ENCODE measurements at regions not wholly inside any gene's neighbourhood (a gene's known extent, or its start where the extent isn't known, plus 50 kb on each side); places are given as distances from the start of the nearest gene placed in this dataset.

DNA sequence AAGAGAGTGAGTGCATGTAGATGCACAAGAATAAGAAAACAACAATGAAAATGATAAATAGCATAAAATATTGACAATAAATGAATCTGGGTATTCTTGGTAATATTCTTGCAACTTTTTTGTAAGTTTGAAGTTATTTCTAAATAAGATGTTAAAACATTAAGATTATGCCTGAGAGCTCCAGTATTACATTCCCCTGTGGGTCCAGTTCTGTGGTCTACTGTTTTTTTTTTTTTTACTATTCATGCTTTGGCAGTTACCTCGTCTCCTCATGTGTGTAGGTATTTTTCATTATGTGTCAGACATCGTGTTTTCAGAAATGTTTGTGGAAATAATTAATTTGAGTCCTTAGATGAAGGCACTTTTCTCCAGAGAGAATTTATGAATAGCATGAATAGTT, 386.2 kb downstream of the AACS start:
- Histone ChIP-seq H3K4me1 (replicated peaks) (no peaks in the 10 kb centered on the region), H3K4me3 (no peak overlapping the region), H3K9me3 (no peaks in the 10 kb centered on the region), H3K27me3 (replicated peaks; ENCODE audit: insufficient read depth) (no peaks in the 10 kb centered on the region), H3K36me3 (no peaks in the 10 kb centered on the region), H3K27ac (no peak overlapping the region)
- 55% methylated on average over 2 of the region's 2 CpGs for WGBS
- intact Hi-C loops (cut with DNase I) = no loop called here
- TF ChIP-seq, protein P1, sequence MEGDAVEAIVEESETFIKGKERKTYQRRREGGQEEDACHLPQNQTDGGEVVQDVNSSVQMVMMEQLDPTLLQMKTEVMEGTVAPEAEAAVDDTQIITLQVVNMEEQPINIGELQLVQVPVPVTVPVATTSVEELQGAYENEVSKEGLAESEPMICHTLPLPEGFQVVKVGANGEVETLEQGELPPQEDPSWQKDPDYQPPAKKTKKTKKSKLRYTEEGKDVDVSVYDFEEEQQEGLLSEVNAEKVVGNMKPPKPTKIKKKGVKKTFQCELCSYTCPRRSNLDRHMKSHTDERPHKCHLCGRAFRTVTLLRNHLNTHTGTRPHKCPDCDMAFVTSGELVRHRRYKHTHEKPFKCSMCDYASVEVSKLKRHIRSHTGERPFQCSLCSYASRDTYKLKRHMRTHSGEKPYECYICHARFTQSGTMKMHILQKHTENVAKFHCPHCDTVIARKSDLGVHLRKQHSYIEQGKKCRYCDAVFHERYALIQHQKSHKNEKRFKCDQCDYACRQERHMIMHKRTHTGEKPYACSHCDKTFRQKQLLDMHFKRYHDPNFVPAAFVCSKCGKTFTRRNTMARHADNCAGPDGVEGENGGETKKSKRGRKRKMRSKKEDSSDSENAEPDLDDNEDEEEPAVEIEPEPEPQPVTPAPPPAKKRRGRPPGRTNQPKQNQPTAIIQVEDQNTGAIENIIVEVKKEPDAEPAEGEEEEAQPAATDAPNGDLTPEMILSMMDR (IDR thresholded peaks at IDR 0.05) = no peak
- no peak for TF ChIP-seq POLR2A (IDR thresholded peaks at IDR 0.05)
- TF ChIP-seq POLR2AphosphoS5 (IDR thresholded peaks at IDR 0.05) = no peak
- DNase-seq (ENCODE audit: low spot score) = no peak

DNA sequence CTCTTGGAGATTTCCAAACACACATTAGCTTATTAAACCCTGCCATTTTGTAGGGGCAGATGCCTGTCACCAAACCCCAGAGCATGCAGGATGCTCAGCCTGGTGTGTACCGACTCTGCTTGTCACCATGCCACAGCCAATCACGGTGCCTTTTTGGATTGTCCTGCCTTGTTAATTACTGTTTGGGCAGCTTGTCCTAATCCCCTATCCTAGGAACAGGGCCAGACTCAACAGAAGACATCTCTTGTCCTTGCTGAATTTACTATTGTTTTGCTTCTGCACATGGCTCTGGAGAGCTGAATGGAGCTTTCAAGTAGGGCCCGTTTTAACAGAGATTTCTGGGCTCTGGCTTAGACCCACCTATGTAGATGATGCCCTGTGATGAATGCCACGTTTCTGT, 388.5 kb downstream of the AACS start:
- Histone ChIP-seq H3K27me3 (replicated peaks; ENCODE audit: insufficient read depth) (no peaks in the 10 kb centered on the region), H3K9me3 (no peaks in the 10 kb centered on the region), H3K36me3 (no peaks in the 10 kb centered on the region), H3K27ac (no peak overlapping the region), H3K4me1 (replicated peaks) (no peaks in the 10 kb centered on the region), H3K4me3 (no peak overlapping the region)
- DNase-seq (ENCODE audit: low spot score) = no peak
- intact Hi-C loops (cut with DNase I) = no loop called here
- WGBS = 36% methylated on average over 4 of the region's 4 CpGs
- TF ChIP-seq POLR2A (IDR thresholded peaks at IDR 0.05) = no peak
- no peak for TF ChIP-seq POLR2AphosphoS5 (IDR thresholded peaks at IDR 0.05)
- TF ChIP-seq, protein P1 (IDR thresholded peaks at IDR 0.05) = no peak

DNA sequence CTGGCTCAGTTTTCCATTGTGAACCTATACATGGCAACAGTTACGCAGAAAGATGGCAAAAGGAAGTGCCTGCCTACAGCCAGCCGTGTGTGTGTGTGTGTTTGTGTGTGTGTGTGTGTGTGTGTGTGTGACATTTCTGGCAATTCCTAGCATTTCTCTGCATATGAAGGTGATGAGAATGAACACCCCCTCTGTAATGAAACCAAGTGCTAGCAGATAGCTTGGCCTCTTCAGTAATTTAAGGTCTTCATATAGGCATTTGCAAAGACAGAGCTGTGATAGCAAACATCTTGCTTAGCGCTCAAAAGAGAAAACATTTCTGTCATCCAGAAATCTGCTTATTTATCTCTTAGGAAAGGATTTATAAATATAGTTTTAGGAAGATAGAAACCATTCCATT, 389.1 kb downstream of the AACS start:
- intact Hi-C loops (cut with DNase I) = no loop called here
- Histone ChIP-seq H3K27ac (no peak overlapping the region), H3K4me1 (replicated peaks) (no peaks in the 10 kb centered on the region), H3K36me3 (no peaks in the 10 kb centered on the region), H3K27me3 (replicated peaks; ENCODE audit: insufficient read depth) (no peaks in the 10 kb centered on the region), H3K4me3 (no peak overlapping the region), H3K9me3 (no peaks in the 10 kb centered on the region)
- TF ChIP-seq, protein P1 (IDR thresholded peaks at IDR 0.05) = no peak
- no peak for TF ChIP-seq POLR2A (IDR thresholded peaks at IDR 0.05)
- TF ChIP-seq POLR2AphosphoS5 (IDR thresholded peaks at IDR 0.05) = no peak
- 74% methylated on average over 3 of the region's 3 CpGs for WGBS
- no peak for DNase-seq (ENCODE audit: low spot score)

DNA sequence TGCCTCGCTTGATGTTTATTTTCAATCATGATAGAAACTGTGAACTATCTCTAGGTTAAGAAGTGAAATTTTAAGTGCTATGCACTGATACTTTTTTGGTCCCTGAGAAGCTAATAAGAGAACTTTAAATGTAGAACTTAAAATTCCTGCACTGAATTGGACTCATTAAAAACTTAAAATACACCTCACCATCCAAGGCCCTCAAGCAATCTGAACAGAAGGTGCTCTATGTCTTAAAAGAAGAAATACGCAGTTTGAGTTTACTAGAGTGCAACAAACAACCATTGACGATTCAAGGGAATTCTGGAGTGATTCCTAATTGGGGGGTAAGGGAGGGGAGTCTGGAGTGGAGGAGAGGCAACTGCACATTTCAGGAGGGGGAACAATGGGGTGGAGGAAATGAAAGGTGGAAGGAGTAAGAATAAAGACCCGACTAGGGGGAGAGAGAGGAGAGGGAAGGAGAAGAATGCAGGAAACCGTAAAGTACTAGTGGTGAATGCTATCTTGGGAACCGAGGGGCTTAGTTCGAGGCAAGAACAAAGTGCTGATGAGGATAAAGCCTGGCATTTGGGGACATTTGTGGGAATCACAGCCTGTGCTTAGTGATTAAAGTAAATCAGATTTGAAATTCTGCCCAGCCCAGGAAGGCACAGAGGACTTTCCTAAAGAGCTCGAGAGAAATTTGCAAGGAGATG, 389.7 kb downstream of the AACS start:
- no peaks in the 10 kb centered on the region for H3K4me1 ChIP-seq (replicated peaks)
- no peaks in the 10 kb centered on the region for H3K27me3 ChIP-seq (replicated peaks; ENCODE audit: insufficient read depth)
- H3K36me3 ChIP-seq = no peaks in the 10 kb centered on the region
- no peaks in the 10 kb centered on the region for H3K9me3 ChIP-seq
- no peak overlapping the region for H3K4me3 ChIP-seq
- WGBS = 25% methylated on average over 8 of the region's 8 CpGs
- DNase-seq (ENCODE audit: low spot score) = no peak
- no peak overlapping the region for H3K27ac ChIP-seq
- intact Hi-C loops (cut with DNase I) = no loop called here
- no peak for TF ChIP-seq POLR2A (IDR thresholded peaks at IDR 0.05)
- TF ChIP-seq POLR2AphosphoS5 (IDR thresholded peaks at IDR 0.05) = no peak
- TF ChIP-seq, protein P1 (IDR thresholded peaks at IDR 0.05) = no peak

DNA sequence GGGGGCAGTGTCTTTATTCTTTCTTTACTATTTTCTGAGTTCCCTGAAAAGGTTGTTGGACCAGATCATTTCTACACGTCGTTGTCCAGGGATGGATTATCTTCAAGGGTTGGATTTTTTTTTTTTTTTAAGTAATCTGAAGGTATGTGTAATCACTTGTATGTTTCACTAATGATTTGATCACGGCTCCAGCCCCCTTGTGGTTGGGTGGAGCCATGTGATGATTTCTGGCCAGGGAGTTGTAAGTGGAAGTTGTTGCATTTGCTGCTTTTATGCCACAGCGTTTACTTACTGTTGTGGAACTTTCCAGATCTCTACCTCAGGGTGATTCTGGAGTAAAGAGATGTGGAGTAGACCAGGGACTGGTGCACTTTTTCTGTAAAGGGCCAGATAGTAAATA, 390.3 kb downstream of the AACS start:
- H3K9me3 ChIP-seq = no peaks in the 10 kb centered on the region
- no peaks in the 10 kb centered on the region for H3K27me3 ChIP-seq (replicated peaks; ENCODE audit: insufficient read depth)
- WGBS = 49% methylated on average over 4 of the region's 4 CpGs
- TF ChIP-seq POLR2A (IDR thresholded peaks at IDR 0.05) (no peak), POLR2AphosphoS5 (IDR thresholded peaks at IDR 0.05) (no peak)
- TF ChIP-seq, protein P1 (IDR thresholded peaks at IDR 0.05) = no peak
- no peak for DNase-seq (ENCODE audit: low spot score)
- no peaks in the 10 kb centered on the region for H3K4me1 ChIP-seq (replicated peaks)
- intact Hi-C loops (cut with DNase I) = no loop called here
- H3K27ac ChIP-seq = no peak overlapping the region
- no peaks in the 10 kb centered on the region for H3K36me3 ChIP-seq
- H3K4me3 ChIP-seq = no peak overlapping the region

All from prostate gland (tissue), 2 donors.